ENCODE measurements at regions not wholly inside any gene's neighbourhood (a gene's known extent, or its start where the extent isn't known, plus 50 kb on each side); places are given as distances from the start of the nearest gene placed in this dataset.

DNA sequence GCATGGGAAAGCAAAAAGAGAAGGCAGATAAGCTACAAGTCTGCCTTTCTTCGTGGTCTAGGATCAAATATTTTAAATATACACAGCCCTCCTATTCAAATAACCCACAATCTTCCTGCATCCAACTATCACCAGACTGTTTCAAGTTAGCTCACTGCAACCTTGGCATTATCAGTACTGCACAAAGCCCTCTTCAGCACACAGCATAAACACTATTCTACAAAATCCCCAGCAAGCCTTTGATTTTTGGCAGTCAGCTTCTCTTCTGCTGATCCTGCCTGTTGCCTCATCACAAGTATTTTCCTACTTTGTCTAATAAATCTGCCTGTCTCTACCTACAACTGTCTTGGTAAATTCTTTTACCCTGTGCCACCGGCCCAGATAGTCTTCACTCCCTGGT is 142.9 kb downstream of the COX7C start (continued):
- no peak for TF ChIP-seq REST (IDR thresholded peaks at IDR 0.05; ENCODE audit: unreplicated experiment)
- TF ChIP-seq, protein P1, sequence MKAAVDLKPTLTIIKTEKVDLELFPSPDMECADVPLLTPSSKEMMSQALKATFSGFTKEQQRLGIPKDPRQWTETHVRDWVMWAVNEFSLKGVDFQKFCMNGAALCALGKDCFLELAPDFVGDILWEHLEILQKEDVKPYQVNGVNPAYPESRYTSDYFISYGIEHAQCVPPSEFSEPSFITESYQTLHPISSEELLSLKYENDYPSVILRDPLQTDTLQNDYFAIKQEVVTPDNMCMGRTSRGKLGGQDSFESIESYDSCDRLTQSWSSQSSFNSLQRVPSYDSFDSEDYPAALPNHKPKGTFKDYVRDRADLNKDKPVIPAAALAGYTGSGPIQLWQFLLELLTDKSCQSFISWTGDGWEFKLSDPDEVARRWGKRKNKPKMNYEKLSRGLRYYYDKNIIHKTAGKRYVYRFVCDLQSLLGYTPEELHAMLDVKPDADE (IDR thresholded peaks at IDR 0.05), result no peak
- TF ChIP-seq CREB1 (CRISPR knock-in tag; IDR thresholded peaks at IDR 0.05; ENCODE audit: low read depth), result no peak
- TF ChIP-seq ZNF331 (CRISPR knock-in tag; IDR thresholded peaks at IDR 0.05; ENCODE audit: low read depth), result no peak
- no peak for TF ChIP-seq NANOG (IDR thresholded peaks at IDR 0.05; ENCODE audit: borderline replicate concordance)
- TF ChIP-seq JUNB (IDR thresholded peaks at IDR 0.05; ENCODE audit: unreplicated experiment), result no peak
- no peak for TF ChIP-seq STAT1 (IDR thresholded peaks at IDR 0.05; ENCODE audit: unreplicated experiment)
- TF ChIP-seq, protein P2, sequence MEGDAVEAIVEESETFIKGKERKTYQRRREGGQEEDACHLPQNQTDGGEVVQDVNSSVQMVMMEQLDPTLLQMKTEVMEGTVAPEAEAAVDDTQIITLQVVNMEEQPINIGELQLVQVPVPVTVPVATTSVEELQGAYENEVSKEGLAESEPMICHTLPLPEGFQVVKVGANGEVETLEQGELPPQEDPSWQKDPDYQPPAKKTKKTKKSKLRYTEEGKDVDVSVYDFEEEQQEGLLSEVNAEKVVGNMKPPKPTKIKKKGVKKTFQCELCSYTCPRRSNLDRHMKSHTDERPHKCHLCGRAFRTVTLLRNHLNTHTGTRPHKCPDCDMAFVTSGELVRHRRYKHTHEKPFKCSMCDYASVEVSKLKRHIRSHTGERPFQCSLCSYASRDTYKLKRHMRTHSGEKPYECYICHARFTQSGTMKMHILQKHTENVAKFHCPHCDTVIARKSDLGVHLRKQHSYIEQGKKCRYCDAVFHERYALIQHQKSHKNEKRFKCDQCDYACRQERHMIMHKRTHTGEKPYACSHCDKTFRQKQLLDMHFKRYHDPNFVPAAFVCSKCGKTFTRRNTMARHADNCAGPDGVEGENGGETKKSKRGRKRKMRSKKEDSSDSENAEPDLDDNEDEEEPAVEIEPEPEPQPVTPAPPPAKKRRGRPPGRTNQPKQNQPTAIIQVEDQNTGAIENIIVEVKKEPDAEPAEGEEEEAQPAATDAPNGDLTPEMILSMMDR (conservative IDR thresholded peaks at IDR 0.05; ENCODE audit: low read depth in 2 of 2), result no peak

DNA sequence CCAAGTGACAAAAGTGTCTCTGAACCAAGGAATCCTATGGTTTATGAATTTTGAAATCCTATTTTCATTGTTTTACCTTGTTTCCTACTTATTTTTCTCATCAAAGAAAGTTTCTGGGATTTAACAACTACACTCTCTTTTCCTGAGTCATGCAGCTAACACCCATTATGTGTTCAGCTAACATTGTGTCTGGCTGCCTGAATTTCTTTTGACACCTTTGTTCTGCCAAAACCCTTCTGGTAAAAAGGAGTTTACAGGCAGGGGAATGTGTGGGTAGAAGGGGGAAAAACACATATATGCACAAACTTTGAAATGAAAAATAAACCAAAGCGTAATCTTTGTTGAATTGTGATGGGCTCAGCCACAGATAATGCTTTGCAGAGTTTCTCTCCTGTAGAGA is 146.2 kb downstream of the COX7C start:
- Histone ChIP-seq H3K27ac (ENCODE audit: low read depth) (no peak overlapping the region), H4K20me1 (replicated peaks; ENCODE audit: insufficient read depth) (no peaks in the 10 kb centered on the region), H3K4me2 (no peak overlapping the region), H3K9me2 (ENCODE audit: insufficient read depth) (no peaks in the 10 kb centered on the region), H3K79me2 (replicated peaks; ENCODE audit: insufficient read depth) (no peaks in the 10 kb centered on the region), H2AFZ (no peak overlapping the region), H3K4me1 (ENCODE audit: insufficient read depth) (no peaks in the 10 kb centered on the region), H3K4me3 (no peak overlapping the region), H3F3A (replicated peaks; ENCODE audit: low read depth) (no peaks in the 10 kb centered on the region), H3K36me3 (ENCODE audit: insufficient read depth) (peaks cover 6% of the 10 kb centered on the region), H3K27me3 (ENCODE audit: insufficient read depth) (no peaks in the 10 kb centered on the region)
- peak overlapping the region; percentile 32; the same call in 1 of the 2 replicates for H3K27ac Mint-ChIP-seq
- no peak overlapping the region for H3K4me3 Mint-ChIP-seq
- peaks cover 6% of the 10 kb centered on the region; the same call in 2 of the 3 replicates for H3K36me3 Mint-ChIP-seq (ENCODE audit: low read depth)
- ATAC-seq, result no peak
- DNase-seq (ENCODE audit: low spot score), result no peak
- H3K4me1 Mint-ChIP-seq, result peaks cover 20% of the 10 kb centered on the region
- no peaks in the 10 kb centered on the region for H3K27me3 Mint-ChIP-seq (ENCODE audit: insufficient read depth, low read depth, poor library complexity)
- H3K9me3 Mint-ChIP-seq, result peaks cover 10% of the 10 kb centered on the region
- no peak for TF ChIP-seq ZNF331 (CRISPR knock-in tag; IDR thresholded peaks at IDR 0.05; ENCODE audit: low read depth)
- TF ChIP-seq, protein P1 (IDR thresholded peaks at IDR 0.05), result no peak
- no peak for TF ChIP-seq EZH2 (IDR thresholded peaks at IDR 0.05; ENCODE audit: low read depth, unreplicated experiment)
- no peak for TF ChIP-seq ZNF114 (CRISPR knock-in tag; IDR thresholded peaks at IDR 0.05)
- TF ChIP-seq STAT1 (IDR thresholded peaks at IDR 0.05; ENCODE audit: unreplicated experiment), result no peak
- TF ChIP-seq REST (IDR thresholded peaks at IDR 0.05; ENCODE audit: unreplicated experiment), result no peak

All from GM23338 (cell line).